ENCODE measurements at regions not wholly inside any gene's neighbourhood (a gene's known extent, or its start where the extent isn't known, plus 50 kb on each side); places are given as distances from the start of the nearest gene placed in this dataset.

- Histone ChIP-seq H3K27ac (ENCODE audit: low read depth, low read length) (no peak overlapping the region), H3K27me3 (replicated peaks in 1 of 4; ENCODE audit: control insufficient read depth in 3 of 4, extremely low read depth in 1 of 4, insufficient read depth in 3 of 4, low read length in 3 of 4) (no peaks in the 10 kb centered on the region), H3K4me3 (ENCODE audit: extremely low read depth in 1 of 4, insufficient read depth in 2 of 4, low read depth in 3 of 4, low read length in 4 of 4) (no peak overlapping the region), H3K4ac (replicated peaks; ENCODE audit: insufficient read length, low read depth, low read length) (no peak overlapping the region), H2BK20ac (ENCODE audit: low read length) (no peak overlapping the region), H3K23ac (ENCODE audit: insufficient read length) (no peak overlapping the region), H3K36me3 (ENCODE audit: control insufficient read depth in 2 of 4, insufficient read depth in 4 of 4, low read length in 3 of 4) (no peaks in the 10 kb centered on the region), H4K91ac (replicated peaks; ENCODE audit: insufficient read length, low read length) (no peak overlapping the region), H3K18ac (ENCODE audit: extremely low read depth, low read length) (no peak overlapping the region), H2BK5ac (ENCODE audit: low read depth, low read length) (no peak overlapping the region), H3K56ac (replicated peaks; ENCODE audit: insufficient read length, low read depth, low read length) (no peak overlapping the region), H3K9ac (replicated peaks in 1 of 4; ENCODE audit: extremely low read depth in 1 of 4, low read depth in 3 of 4, low read length in 3 of 4) (no peak overlapping the region), H2BK120ac (replicated peaks; ENCODE audit: low read depth, low read length) (no peak overlapping the region), H2AFZ (ENCODE audit: low read length) (no peak overlapping the region), H2BK12ac (ENCODE audit: low read depth, low read length) (no peak overlapping the region), H3K23me2 (ENCODE audit: low read depth, low read length) (peaks cover 5% of the 10 kb centered on the region; the same call in 1 of the 2 replicates), H4K20me1 (replicated peaks in 1 of 2; ENCODE audit: control insufficient read depth in 1 of 2, insufficient read depth in 2 of 2, low read length in 2 of 2) (no peaks in the 10 kb centered on the region), H3K4me1 (replicated peaks in 1 of 4; ENCODE audit: control insufficient read depth in 3 of 4, insufficient read depth in 4 of 4, low read length in 3 of 4) (no peaks in the 10 kb centered on the region), H2BK15ac (ENCODE audit: low read length) (no peak overlapping the region), H3K79me2 (ENCODE audit: control insufficient read depth in 1 of 2, insufficient read depth in 2 of 2, low read length in 2 of 2) (no peaks in the 10 kb centered on the region), H4K8ac (ENCODE audit: extremely low read depth, insufficient read depth, low read length) (no peak overlapping the region), H3K9me3 (ENCODE audit: insufficient read depth in 2 of 2, low read depth in 1 of 2, low read length in 1 of 2) (peaks cover 11 to 23% of the 10 kb centered on the region in 2 experiments; a peak in 3 of 4 replicates), H2AK5ac (ENCODE audit: low read depth, low read length) (no peak overlapping the region), H3K14ac (ENCODE audit: insufficient read length) (no peak overlapping the region), H3K79me1 (ENCODE audit: low read depth, low read length) (no peaks in the 10 kb centered on the region), H4K5ac (ENCODE audit: insufficient read length, low read depth, low read length) (no peak overlapping the region), H3K4me2 (ENCODE audit: insufficient read depth in 1 of 2, low read depth in 2 of 2, low read length in 2 of 2) (no peak overlapping the region)
- TF ChIP-seq TAF7 (optimal IDR thresholded peaks at IDR 0.05; ENCODE audit: borderline replicate concordance, low read depth, low read length) (no peak), GABPA (IDR thresholded peaks at IDR 0.05; ENCODE audit: borderline replicate concordance, insufficient read depth, low read length) (no peak), KDM4A (IDR thresholded peaks at IDR 0.05; ENCODE audit: low read depth, low read length, severe bottlenecking) (no peak), CREB1 (IDR thresholded peaks at IDR 0.05) (no peak), SUZ12 (IDR thresholded peaks at IDR 0.05; ENCODE audit: low read length) (no peak), RBBP5 (IDR thresholded peaks at IDR 0.05; ENCODE audit: borderline replicate concordance, low read depth, low read length) (no peak), JUND (IDR thresholded peaks at IDR 0.05; ENCODE audit: low read length) (no peak), CHD1 (IDR thresholded peaks at IDR 0.05; ENCODE audit: low read depth, low read length) (no peak), FOSL1 (IDR thresholded peaks at IDR 0.05; ENCODE audit: insufficient read depth, low read depth, low read length) (no peak), TAF1 (IDR thresholded peaks at IDR 0.05; ENCODE audit: low read depth, low read length) (no peak), POLR2A (IDR thresholded peaks at IDR 0.05; ENCODE audit: control extremely low read depth in 1 of 2, low read depth in 2 of 2, low read length in 2 of 2) (no peak)
- TF ChIP-seq, protein P1, sequence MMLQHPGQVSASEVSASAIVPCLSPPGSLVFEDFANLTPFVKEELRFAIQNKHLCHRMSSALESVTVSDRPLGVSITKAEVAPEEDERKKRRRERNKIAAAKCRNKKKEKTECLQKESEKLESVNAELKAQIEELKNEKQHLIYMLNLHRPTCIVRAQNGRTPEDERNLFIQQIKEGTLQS (IDR thresholded peaks at IDR 0.05; ENCODE audit: insufficient read depth, low read depth, low read length): no peak
- peak in 1 of 2 experiments; percentile 14 for DNase-seq (ENCODE audit: low read depth in 1 of 2, low spot score in 2 of 2)
- ChIA-PET POLR2A (ENCODE audit: partially characterized antibody) (no interaction called here), CTCF (ENCODE audit: partially characterized antibody) (interaction anchor here (0.6 to 1.5 kb wide), 4 partner anchors 9 to 39 kb away, joined by 3 to 5 read pairs (median 3); no protein-coding TSS in a partner anchor)
- WGBS, 2 experiments (ENCODE audit: extremely low coverage in 1 of 2, insufficient coverage in 1 of 2, insufficient read length in 1 of 2, insufficient replicate concordance in 2 of 2, low coverage in 1 of 2, low lambda C conversion rate in 2 of 2, missing lambda C conversion rate in 1 of 2): 93% methylated on average over 5 of the region's 5 CpGs; no CpG with 5 or more reads in 1 of the 2 experiments
- FAIRE-seq: no peak
Measured at GRCh38 chr2:111668741-111669140, 215.3 kb downstream of the ANAPC1 start.

Measured in H1 (cell line).